Fibroblast of the aortic adventitia (primary cell): ENCODE measurements at regions not wholly inside any gene's neighbourhood (a gene's known extent, or its start where the extent isn't known, plus 50 kb on each side); places are given as distances from the start of the nearest gene placed in this dataset. TPM values are rescaled to one million over a fixed set of nuclear protein-coding genes. Genes with fewer than 3 reads are reported as not detected.

Experiments used
- DNase-seq: peaks from one replicate; pipeline ENCODE4 v3.0.0-alpha.2; 2010; ENCODE audit warnings: low read depth
- H3K4me3 ChIP-seq: 2 replicates; pipeline ENCODE4 v1.5.1; 2011; ENCODE audit warnings: low read depth, mild to moderate bottlenecking, control low read depth, low read length, moderate library complexity
- CTCF ChIP-seq: IDR thresholded peaks from 2 replicates; pipeline ENCODE4 v1.5.1; 2011; ENCODE audit warnings: mild to moderate bottlenecking, low read length, control low read depth, inconsistent platforms; ENCODE audit not compliant: insufficient read depth
- small RNA-seq: library from RNA; depleted of rRNA; stranded (forward); fragments of <200 nt; gene quantifications from one replicate; pipeline ENCODE3, GENCODE V24; 2012

- DNase-seq = no peak
- no peak overlapping the region for H3K4me3 ChIP-seq
- no peak for TF ChIP-seq CTCF
Observed at GRCh38 chr6:109224107-109224875, 129.0 kb downstream of the CEP57L1 start.

GRCh38 chr6:109222848-109223247 is 127.5 kb downstream of the CEP57L1 start:
- DNase-seq = no peak
- no peak overlapping the region for H3K4me3 ChIP-seq
- TF ChIP-seq CTCF = no peak

GRCh38 chr6:109221543-109222195 is 126.4 kb downstream of the CEP57L1 start:
- no peak for DNase-seq
- TF ChIP-seq CTCF = no peak

More at GRCh38 chr6:109221543-109222195, 126.4 kb downstream of the CEP57L1 start:
- no peak overlapping the region for H3K4me3 ChIP-seq

Small RNAs in the stretch of these regions (small RNA-seq; reads per million reads assigned to genes)
- gene AL359711.1 (not detected), gene RNY3P11 (not detected)
